Heart left ventricle (tissue), 16 donors: ENCODE measurements at regions not wholly inside any gene's neighbourhood (a gene's known extent, or its start where the extent isn't known, plus 50 kb on each side); places are given as distances from the start of the nearest gene placed in this dataset.

Source experiments
- ATAC-seq, 4 donors: fragments of 200-7000 bp; cut with Tn5 transposase; one replicate each; pipeline ENCODE4 v1.9.1; 2020 to 2022; ENCODE audit warnings: moderate library complexity in 4 of 4, mild to moderate bottlenecking in 3 of 4, moderate number of reproducible peaks in 1 of 4
- DNase-seq, 5 donors: peaks; one replicate each; pipeline ENCODE4 v3.0.0-alpha.2; 2020
- H3K27ac ChIP-seq, 12 donors: fragments of 200-600 bp; sonication (generic) in 4 of 12; one replicate each; pipeline versions ENCODE4 v1.5.0 to v1.8.0; 2016 to 2022; ENCODE audit warnings: mild to moderate bottlenecking in 2 of 12
- H3K27me3 ChIP-seq, 9 donors: fragments of 200-600 bp; sonication (generic) in 2 of 9; one replicate each; pipeline versions ENCODE4 v1.5.1 to v1.8.0; 2016 to 2022; ENCODE audit warnings: mild to moderate bottlenecking in 3 of 9
- H3K36me3 ChIP-seq, 9 donors: fragments of 200-600 bp; sonication (generic) in 2 of 9; one replicate each; pipeline versions ENCODE4 v1.5.0 to v1.8.0; 2018 to 2022; ENCODE audit warnings: mild to moderate bottlenecking in 2 of 9
- H3K4me1 ChIP-seq, 12 donors: fragments of 200-600 bp; sonication (generic) in 4 of 12; one replicate each; pipeline versions ENCODE4 v1.5.0 to v1.8.0; 2016 to 2022; ENCODE audit warnings: mild to moderate bottlenecking in 3 of 12
- H3K4me3 ChIP-seq, 12 donors: fragments of 200-600 bp; sonication (generic) in 4 of 12; one replicate each; pipeline versions ENCODE4 v1.5.0 to v1.8.0; 2017 to 2022; ENCODE audit warnings: mild to moderate bottlenecking in 9 of 12, moderate library complexity in 4 of 12
- H3K9me3 ChIP-seq, 12 donors: fragments of 200-600 bp; sonication (generic) in 4 of 12; one replicate each; pipeline versions ENCODE4 v1.5.0 to v1.8.0; 2016 to 2022; ENCODE audit warnings: mild to moderate bottlenecking in 1 of 12
- CTCF ChIP-seq, 12 donors: fragments of 200-600 bp; sonication (generic) in 4 of 12; IDR thresholded peaks; one replicate each; pipeline versions ENCODE4 v1.5.0 to v1.8.0; 2018 to 2022; ENCODE audit warnings: antibody characterized with exemption in 12 of 12, mild to moderate bottlenecking in 5 of 12
- POLR2A ChIP-seq, 2 donors: fragments of 450-650 bp; IDR thresholded peaks; one replicate each; pipeline ENCODE4 v1.6.1; 2017; ENCODE audit warnings: antibody characterized with exemption in 2 of 2, mild to moderate bottlenecking in 2 of 2, moderate library complexity in 2 of 2
- WGBS, 4 donors: extraction: QIAGEN DNeasy Blood & Tissue Kit in 2 of 4; methylation state at CpG; one replicate each; pipeline versions ENCODE4 v1.1.5 to v1.1.7; 2013 to 2018; 5-methylcytosine and 5-hydroxymethylcytosine counted together
- intact Hi-C, 10 donors: fragments of 100-400 bp; cut with DNase I; formaldehyde crosslinking; loops; one replicate each; pipeline versions ENCODE4 v1.11.1 to v1.14.2; 2022
- donor health status: ischemic (EF 13 %, LVEDD 7.1; RV severe dilation, severe dysfunction).
- donor health status: healthy with polysubstance abuse.
- donor health status: DM: no; HTN: yes; CAD: no.
- donor health status: DM: no; HTN: no; CAD: no.
- donor health status: ischemic (EF 25% LVEDD 6.9; RV normal size, moderate dysfunction).
- donor health status: ischemic (EF 25% LVEDD 5.7; RV mildly dilated, moderate dysfunction).
- donor health status: healthy.
- donor health status: DM: yes; HTN: yes; CAD: no.
- donor health status: ischemic (EF 35%, LVEDD 5.7; RV mildly dilated, moderate dysfunction).
- donor health status: nonischemic (EF 11% LVEDD 7.7; RV severe dilation, severe dysfunction).
- donor health status: DM: yes; HTN: yes; CAD: no.
- donor health status: PGD.
- donor health status: ischemic (EF 29% LVEDD 5.4; RV normal size, mild dysfunction).
- donor health status: nonischemic (EF 23%, LVEDD 6.1; RV moderate dilation, normal function).

GRCh38 chr4:14827111-14827510 is 175.2 kb upstream of the CPEB2 start:
- ATAC-seq: no peak
- TF ChIP-seq CTCF (IDR thresholded peaks at IDR 0.05): no peak
- TF ChIP-seq POLR2A (IDR thresholded peaks at IDR 0.05): no peak

GRCh38 chr4:14829795-14830194 is 172.5 kb upstream of the CPEB2 start:
- no peak overlapping the region for H3K27ac ChIP-seq
- H3K36me3 ChIP-seq: no peaks in the 10 kb centered on the region
- H3K4me1 ChIP-seq: no peaks in the 10 kb centered on the region
- ATAC-seq (no peak), DNase-seq (no peak)
- H3K27me3 ChIP-seq: no peaks in the 10 kb centered on the region
- 88 to 93% (median 91%) methylated on average over 2 to 4 of the region's 4 CpGs for WGBS, 4 donors
- no peaks in the 10 kb centered on the region for H3K9me3 ChIP-seq
- no peak for TF ChIP-seq POLR2A (IDR thresholded peaks at IDR 0.05)
- TF ChIP-seq CTCF (IDR thresholded peaks at IDR 0.05): no peak
- H3K4me3 ChIP-seq: no peak overlapping the region
- intact Hi-C loops: loop anchor here in 2 of 10 donors (5.0 kb wide), 2 partner anchors 88 to 98 kb away; no protein-coding TSS in a partner anchor

More at GRCh38 chr4:14827111-14827510, 175.2 kb upstream of the CPEB2 start:
- H3K4me1 ChIP-seq: no peaks in the 10 kb centered on the region
- WGBS, 4 donors: 69 to 85% (median 73%) methylated on average over 6 to 8 of the region's 8 CpGs
- H3K36me3 ChIP-seq: no peaks in the 10 kb centered on the region
- intact Hi-C loops: no loop called here
- H3K27ac ChIP-seq: no peak overlapping the region
- no peaks in the 10 kb centered on the region for H3K27me3 ChIP-seq
- H3K4me3 ChIP-seq: no peak overlapping the region
- no peak for DNase-seq
- no peaks in the 10 kb centered on the region for H3K9me3 ChIP-seq

GRCh38 chr4:14831416-14831815 is 170.9 kb upstream of the CPEB2 start:
- intact Hi-C loops: loop anchor here in 2 of 10 donors (5.0 kb wide), 2 partner anchors 86 to 96 kb away; no protein-coding TSS in a partner anchor
- H3K27me3 ChIP-seq: no peaks in the 10 kb centered on the region
- 32 to 60% (median 50%) methylated on average over 1 of the region's 1 CpG for WGBS, 4 donors
- no peak overlapping the region for H3K4me3 ChIP-seq
- no peak for ATAC-seq
- no peak for DNase-seq
- no peak for TF ChIP-seq POLR2A (IDR thresholded peaks at IDR 0.05)
- TF ChIP-seq CTCF (IDR thresholded peaks at IDR 0.05): no peak
- H3K9me3 ChIP-seq: no peaks in the 10 kb centered on the region
- no peaks in the 10 kb centered on the region for H3K36me3 ChIP-seq
- no peaks in the 10 kb centered on the region for H3K4me1 ChIP-seq
- no peak overlapping the region for H3K27ac ChIP-seq

GRCh38 chr4:14833053-14833452 is 169.2 kb upstream of the CPEB2 start:
- DNase-seq (no peak), ATAC-seq (no peak)
- Histone ChIP-seq H3K27me3 (no peaks in the 10 kb centered on the region), H3K36me3 (no peaks in the 10 kb centered on the region), H3K27ac (no peak overlapping the region), H3K4me3 (no peak overlapping the region), H3K4me1 (no peaks in the 10 kb centered on the region), H3K9me3 (no peaks in the 10 kb centered on the region)
- 77 to 83% (median 80%) methylated on average over 5 of the region's 5 CpGs for WGBS, 4 donors
- intact Hi-C loops: loop anchor here in 2 of 10 donors (5.0 kb wide), 2 partner anchors 84 to 94 kb away; no protein-coding TSS in a partner anchor
- no peak for TF ChIP-seq CTCF (IDR thresholded peaks at IDR 0.05)
